ELF-1 (cell line): ENCODE measurements at regions not wholly inside any gene's neighbourhood (a gene's known extent, or its start where the extent isn't known, plus 50 kb on each side); places are given as distances from the start of the nearest gene placed in this dataset.

Source experiments
- DNase-seq: peaks from one replicate; pipeline ENCODE4 v3.0.0-alpha.2; 2016; ENCODE audit warnings: low read depth, low spot score

GRCh38 chr2:216320852-216321251 is 51.4 kb downstream of the MARCHF4 start:
- DNase-seq = no peak

GRCh38 chr2:216319771-216320170 is 52.5 kb downstream of the MARCHF4 start:
- DNase-seq = peak; percentile 67

GRCh38 chr2:216318521-216318874 is 53.8 kb downstream of the MARCHF4 start:
- peak; percentile 39 for DNase-seq

- DNase-seq = no peak
Observed at GRCh38 chr2:216317831-216318520, 54.3 kb downstream of the MARCHF4 start.

- no peak for DNase-seq
Observed at GRCh38 chr2:216316743-216317142, 55.5 kb downstream of the MARCHF4 start.

GRCh38 chr2:216315802-216316603 is 56.3 kb downstream of the MARCHF4 start:
- DNase-seq = peak; percentile 63

GRCh38 chr2:216312441-216312840 is 59.8 kb downstream of the MARCHF4 start:
- no peak for DNase-seq

GRCh38 chr2:216308576-216308975 is 63.7 kb downstream of the MARCHF4 start:
- DNase-seq = no peak

GRCh38 chr2:216307496-216307895 is 64.8 kb downstream of the MARCHF4 start:
- no peak for DNase-seq

GRCh38 chr2:216306868-216307267 is 65.4 kb downstream of the MARCHF4 start:
- no peak for DNase-seq

GRCh38 chr2:216305574-216305973 is 66.7 kb downstream of the MARCHF4 start:
- DNase-seq = no peak

- no peak for DNase-seq
Observed at GRCh38 chr2:216302981-216303676, 69.2 kb downstream of the MARCHF4 start.

- DNase-seq = no peak
Observed at GRCh38 chr2:216300906-216301305, 71.4 kb downstream of the MARCHF4 start.

GRCh38 chr2:216299588-216299987 is 72.7 kb downstream of the MARCHF4 start:
- DNase-seq = no peak

- no peak for DNase-seq
Observed at GRCh38 chr2:216298719-216299495, 73.4 kb downstream of the MARCHF4 start.

GRCh38 chr2:216296856-216297255 is 75.4 kb downstream of the MARCHF4 start:
- DNase-seq = no peak

GRCh38 chr2:216294305-216294704 is 78.0 kb downstream of the MARCHF4 start:
- DNase-seq = no peak

- DNase-seq = no peak
Observed at GRCh38 chr2:216293883-216294282, 78.4 kb downstream of the MARCHF4 start.

- no peak for DNase-seq
Observed at GRCh38 chr2:216292886-216293301, 79.4 kb downstream of the MARCHF4 start.

- no peak for DNase-seq
Observed at GRCh38 chr2:216292475-216292874, 79.8 kb downstream of the MARCHF4 start.

GRCh38 chr2:216289470-216289869 is 82.8 kb downstream of the MARCHF4 start:
- no peak for DNase-seq

GRCh38 chr2:216287251-216287650 is 85.0 kb downstream of the MARCHF4 start:
- peak; percentile 75 for DNase-seq
